ENCODE measurements at regions not wholly inside any gene's neighbourhood (a gene's known extent, or its start where the extent isn't known, plus 50 kb on each side); places are given as distances from the start of the nearest gene placed in this dataset.

GRCh38 chr11:93957397-93957952 is 63.7 kb upstream of the HEPHL1 start:
- Histone ChIP-seq H3K4me1 (ENCODE audit: insufficient read depth, low read length) (no peaks in the 10 kb centered on the region), H3K27ac (ENCODE audit: low read depth, low read length) (no peak overlapping the region), H2AFZ (ENCODE audit: low read length) (no peak overlapping the region), H3K36me3 (ENCODE audit: insufficient read depth, low read length) (no peaks in the 10 kb centered on the region), H3K9me3 (ENCODE audit: low read depth, low read length) (no peaks in the 10 kb centered on the region), H3K4me3 (ENCODE audit: insufficient read depth, low read length) (no peak overlapping the region), H3K27me3 (ENCODE audit: insufficient read depth, low read length) (peaks cover 98% of the 10 kb centered on the region), H3K4me2 (ENCODE audit: insufficient read depth, low read length) (no peak overlapping the region), H4K20me1 (ENCODE audit: insufficient read depth, low read length) (peaks cover under 1% of the 10 kb centered on the region), H3K79me2 (ENCODE audit: insufficient read depth, low read length) (no peaks in the 10 kb centered on the region)
- TF ChIP-seq CTCF (IDR thresholded peaks at IDR 0.05; ENCODE audit: extremely low read depth, low read depth, low read length): no peak
- DNase-seq (ENCODE audit: insufficient read length, low spot score, missing footprints): no peak

GRCh38 chr11:93958991-93959390 is 62.2 kb upstream of the HEPHL1 start:
- Histone ChIP-seq H3K27ac (ENCODE audit: low read depth, low read length) (no peak overlapping the region), H3K4me1 (ENCODE audit: insufficient read depth, low read length) (no peaks in the 10 kb centered on the region), H2AFZ (ENCODE audit: low read length) (no peak overlapping the region), H3K36me3 (ENCODE audit: insufficient read depth, low read length) (no peaks in the 10 kb centered on the region), H4K20me1 (ENCODE audit: insufficient read depth, low read length) (no peaks in the 10 kb centered on the region), H3K79me2 (ENCODE audit: insufficient read depth, low read length) (no peaks in the 10 kb centered on the region), H3K4me2 (ENCODE audit: insufficient read depth, low read length) (no peak overlapping the region), H3K9me3 (ENCODE audit: low read depth, low read length) (no peaks in the 10 kb centered on the region), H3K27me3 (ENCODE audit: insufficient read depth, low read length) (peaks cover 85% of the 10 kb centered on the region), H3K4me3 (ENCODE audit: insufficient read depth, low read length) (no peak overlapping the region)
- DNase-seq (ENCODE audit: insufficient read length, low spot score, missing footprints): no peak
- no peak for TF ChIP-seq CTCF (IDR thresholded peaks at IDR 0.05; ENCODE audit: extremely low read depth, low read depth, low read length)

DNA sequence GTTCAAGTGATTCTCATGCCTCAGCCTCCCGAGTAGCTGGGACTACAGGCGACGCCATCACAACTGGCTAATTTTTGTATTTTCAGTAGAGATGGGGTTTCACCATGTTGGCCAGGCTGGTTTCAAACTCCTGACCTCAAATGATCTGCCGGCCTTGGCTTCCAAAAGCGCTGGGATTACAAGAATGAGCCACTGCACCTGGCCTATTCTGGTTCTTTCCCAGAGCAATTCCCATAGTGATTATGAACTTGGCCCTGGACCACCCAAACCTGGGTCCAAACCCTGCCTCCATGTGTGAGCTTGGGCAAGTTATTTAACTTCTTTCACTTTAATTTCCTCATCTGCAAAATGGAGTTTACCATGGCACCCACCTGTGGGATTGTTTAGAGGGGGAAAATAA is 61.5 kb upstream of the HEPHL1 start:
- H3K4me1 ChIP-seq (ENCODE audit: insufficient read depth, low read length): no peaks in the 10 kb centered on the region
- no peaks in the 10 kb centered on the region for H3K36me3 ChIP-seq (ENCODE audit: insufficient read depth, low read length)
- no peak overlapping the region for H2AFZ ChIP-seq (ENCODE audit: low read length)
- no peaks in the 10 kb centered on the region for H4K20me1 ChIP-seq (ENCODE audit: insufficient read depth, low read length)
- no peaks in the 10 kb centered on the region for H3K9me3 ChIP-seq (ENCODE audit: low read depth, low read length)
- H3K27ac ChIP-seq (ENCODE audit: low read depth, low read length): no peak overlapping the region
- TF ChIP-seq CTCF (IDR thresholded peaks at IDR 0.05; ENCODE audit: extremely low read depth, low read depth, low read length): no peak
- no peak for DNase-seq (ENCODE audit: insufficient read length, low spot score, missing footprints)
- H3K4me2 ChIP-seq (ENCODE audit: insufficient read depth, low read length): no peak overlapping the region
- no peaks in the 10 kb centered on the region for H3K79me2 ChIP-seq (ENCODE audit: insufficient read depth, low read length)
- H3K27me3 ChIP-seq (ENCODE audit: insufficient read depth, low read length): peaks cover 78% of the 10 kb centered on the region
- H3K4me3 ChIP-seq (ENCODE audit: insufficient read depth, low read length): no peak overlapping the region

DNA sequence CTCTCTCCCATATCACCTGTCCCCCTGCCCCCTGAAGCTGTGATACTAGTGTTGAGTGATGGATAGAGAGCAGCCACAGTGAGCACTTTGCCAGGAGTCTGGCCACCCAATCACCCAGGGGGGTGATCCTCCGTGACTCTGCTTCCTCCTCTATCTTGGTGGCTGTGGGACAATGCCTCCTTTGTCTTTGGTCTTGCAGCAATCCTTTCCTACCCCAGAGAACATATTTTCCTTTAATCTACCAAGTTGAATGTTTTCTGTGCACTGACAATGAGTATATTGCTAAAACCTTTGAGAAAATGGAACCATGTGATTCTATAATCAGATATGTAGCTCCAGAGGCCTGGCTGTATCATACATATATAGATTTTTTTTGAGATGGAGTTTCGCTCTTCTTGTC is 58.1 kb upstream of the HEPHL1 start:
- no peak overlapping the region for H3K4me3 ChIP-seq (ENCODE audit: insufficient read depth, low read length)
- H4K20me1 ChIP-seq (ENCODE audit: insufficient read depth, low read length): no peaks in the 10 kb centered on the region
- H3K79me2 ChIP-seq (ENCODE audit: insufficient read depth, low read length): no peaks in the 10 kb centered on the region
- no peaks in the 10 kb centered on the region for H3K4me1 ChIP-seq (ENCODE audit: insufficient read depth, low read length)
- H3K27ac ChIP-seq (ENCODE audit: low read depth, low read length): no peak overlapping the region
- peaks cover 58% of the 10 kb centered on the region for H3K27me3 ChIP-seq (ENCODE audit: insufficient read depth, low read length)
- H3K9me3 ChIP-seq (ENCODE audit: low read depth, low read length): no peaks in the 10 kb centered on the region
- no peak for TF ChIP-seq CTCF (IDR thresholded peaks at IDR 0.05; ENCODE audit: extremely low read depth, low read depth, low read length)
- no peak overlapping the region for H3K4me2 ChIP-seq (ENCODE audit: insufficient read depth, low read length)
- peak; percentile 58 for DNase-seq (ENCODE audit: insufficient read length, low spot score, missing footprints)
- no peak overlapping the region for H2AFZ ChIP-seq (ENCODE audit: low read length)
- no peaks in the 10 kb centered on the region for H3K36me3 ChIP-seq (ENCODE audit: insufficient read depth, low read length)

Data from osteoblast (primary cell).